ENCODE measurements at regions not wholly inside any gene's neighbourhood (a gene's known extent, or its start where the extent isn't known, plus 50 kb on each side); places are given as distances from the start of the nearest gene placed in this dataset.

DNA sequence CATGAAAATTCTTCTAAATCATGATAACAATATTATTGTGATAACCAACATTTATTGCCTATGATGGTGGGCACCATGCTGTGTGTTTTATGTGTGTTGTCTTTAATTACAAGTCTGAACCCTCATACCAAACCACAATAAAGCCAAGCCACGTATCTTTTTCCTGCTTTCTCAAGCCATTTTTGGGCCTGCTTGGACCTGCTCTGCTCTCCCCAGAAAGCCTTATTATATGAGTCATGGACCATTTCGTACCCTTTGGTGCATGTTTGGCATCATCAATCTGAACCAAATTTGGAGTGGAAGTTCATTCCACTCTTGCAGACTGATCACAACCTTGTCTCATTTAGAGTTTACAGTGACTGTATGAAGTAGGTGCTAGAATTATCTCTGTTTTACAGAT, 87.3 kb upstream of the CD53 start:
- Histone ChIP-seq H4K20me1 (ENCODE audit: control insufficient read depth, insufficient read depth, insufficient read length) (no peaks in the 10 kb centered on the region), H2BK15ac (ENCODE audit: low read depth, low read length) (no peak overlapping the region), H3K4me2 (ENCODE audit: insufficient read depth, insufficient read length, low read length) (no peak overlapping the region), H3K4me1 (ENCODE audit: insufficient read depth, low read length) (no peaks in the 10 kb centered on the region), H3K4ac (ENCODE audit: low read depth, low read length) (no peak overlapping the region), H3K9ac (ENCODE audit: extremely low read depth, insufficient read length, low read length) (no peak overlapping the region), H3K27ac (ENCODE audit: insufficient read length, low read depth, low read length) (no peak overlapping the region), H3K27me3 (ENCODE audit: insufficient read depth, low read length) (no peaks in the 10 kb centered on the region), H3T11ph (ENCODE audit: low read length) (no peak overlapping the region), H4K8ac (replicated peaks; ENCODE audit: insufficient read length, low read depth, low read length) (no peak overlapping the region), H3K14ac (ENCODE audit: insufficient read depth, low read length) (no peak overlapping the region), H3K56ac (ENCODE audit: insufficient read length, low read depth, low read length) (no peak overlapping the region), H3K79me1 (ENCODE audit: insufficient read depth, low read depth, low read length, poor library complexity, severe bottlenecking) (no peaks in the 10 kb centered on the region), H3K9me3 (ENCODE audit: control insufficient read depth, low read depth, low read length) (no peaks in the 10 kb centered on the region), H2AK5ac (ENCODE audit: insufficient read length, low read length) (no peak overlapping the region), H4K91ac (ENCODE audit: insufficient read length, low read depth, low read length) (no peak overlapping the region), H3K23ac (ENCODE audit: insufficient read length, low read depth, low read length) (no peak overlapping the region), H4K5ac (ENCODE audit: insufficient read length, low read depth, low read length) (no peak overlapping the region), H2BK5ac (ENCODE audit: insufficient read length, low read length) (no peak overlapping the region), H3K79me2 (ENCODE audit: insufficient read depth, low read length) (no peaks in the 10 kb centered on the region), H2BK20ac (ENCODE audit: low read depth, low read length, poor library complexity, severe bottlenecking) (no peak overlapping the region), H2BK12ac (ENCODE audit: insufficient read length, low read depth, low read length) (no peak overlapping the region), H2BK120ac (ENCODE audit: low read depth, low read length, poor library complexity, severe bottlenecking) (no peak overlapping the region), H3K23me2 (ENCODE audit: insufficient read length, low read depth, low read length, poor library complexity, severe bottlenecking) (peaks cover 2% of the 10 kb centered on the region), H3K18ac (ENCODE audit: insufficient read length, low read depth, low read length) (no peak overlapping the region), H2AFZ (ENCODE audit: low read length) (no peak overlapping the region)
- peaks cover 15 to 16% of the 10 kb centered on the region in 2 experiments; a peak in 4 of 5 replicates for H3K9me3 Mint-ChIP-seq
- no peak overlapping the region for H3K27ac Mint-ChIP-seq
- no CpG with 5 or more reads among the region's 2 CpGs for WGBS (ENCODE audit: extremely low coverage, insufficient read length, low lambda C conversion rate)
- DNase-seq = no peak
- no peaks in the 10 kb centered on the region for H3K36me3 Mint-ChIP-seq (ENCODE audit: insufficient read depth in 1 of 3, low read depth in 3 of 3)
- H3K27me3 Mint-ChIP-seq (ENCODE audit: low read depth) = peaks cover 37% of the 10 kb centered on the region
- peaks cover 1 to 2% of the 10 kb centered on the region in 2 experiments for H3K4me1 Mint-ChIP-seq
- H3K4me3 Mint-ChIP-seq = no peak overlapping the region
- TF ChIP-seq, protein P1, sequence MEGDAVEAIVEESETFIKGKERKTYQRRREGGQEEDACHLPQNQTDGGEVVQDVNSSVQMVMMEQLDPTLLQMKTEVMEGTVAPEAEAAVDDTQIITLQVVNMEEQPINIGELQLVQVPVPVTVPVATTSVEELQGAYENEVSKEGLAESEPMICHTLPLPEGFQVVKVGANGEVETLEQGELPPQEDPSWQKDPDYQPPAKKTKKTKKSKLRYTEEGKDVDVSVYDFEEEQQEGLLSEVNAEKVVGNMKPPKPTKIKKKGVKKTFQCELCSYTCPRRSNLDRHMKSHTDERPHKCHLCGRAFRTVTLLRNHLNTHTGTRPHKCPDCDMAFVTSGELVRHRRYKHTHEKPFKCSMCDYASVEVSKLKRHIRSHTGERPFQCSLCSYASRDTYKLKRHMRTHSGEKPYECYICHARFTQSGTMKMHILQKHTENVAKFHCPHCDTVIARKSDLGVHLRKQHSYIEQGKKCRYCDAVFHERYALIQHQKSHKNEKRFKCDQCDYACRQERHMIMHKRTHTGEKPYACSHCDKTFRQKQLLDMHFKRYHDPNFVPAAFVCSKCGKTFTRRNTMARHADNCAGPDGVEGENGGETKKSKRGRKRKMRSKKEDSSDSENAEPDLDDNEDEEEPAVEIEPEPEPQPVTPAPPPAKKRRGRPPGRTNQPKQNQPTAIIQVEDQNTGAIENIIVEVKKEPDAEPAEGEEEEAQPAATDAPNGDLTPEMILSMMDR (conservative IDR thresholded peaks at IDR 0.05) = no peak
